Keratinocyte (primary cell): ENCODE measurements at regions not wholly inside any gene's neighbourhood (a gene's known extent, or its start where the extent isn't known, plus 50 kb on each side); places are given as distances from the start of the nearest gene placed in this dataset.

ENCODE experiments used
- DNase-seq: peaks from one replicate; pipeline ENCODE4 v3.0.0-alpha.2; 2011; ENCODE audit warnings: low read depth, missing footprints, low spot score
- FAIRE-seq: peaks from 2 replicates; lab custom pipeline; 2011; peaks lifted over from hg19 to GRCh38; lab: Jason Lieb, UNC
- H2AFZ ChIP-seq: 2 replicates; pipeline ENCODE4 v1.6.0; 2012; ENCODE audit warnings: low read length, control low read depth, inconsistent platforms; ENCODE audit not compliant: control insufficient read depth
- H3K27ac ChIP-seq: 2 replicates; pipeline ENCODE4 v1.5.1; 2011; ENCODE audit warnings: low read length; ENCODE audit not compliant: control insufficient read depth, insufficient read depth
- H3K27me3 ChIP-seq: 3 replicates; pipeline ENCODE4 v1.6.0; 2011; ENCODE audit warnings: low read length; ENCODE audit not compliant: control insufficient read depth, insufficient read depth; ENCODE audit errors: extremely low read depth
- H3K36me3 ChIP-seq, 2 experiments: 2 replicates in 1 of 2; 3 replicates in 1 of 2; pipeline ENCODE4 v1.5.1; 2011; ENCODE audit warnings: low read length in 2 of 2, mild to moderate bottlenecking in 1 of 2; ENCODE audit not compliant: control insufficient read depth in 2 of 2, insufficient read depth in 2 of 2; ENCODE audit errors: extremely low read depth in 1 of 2
- H3K4me1 ChIP-seq: 3 replicates; pipeline ENCODE4 v1.5.1; 2011; ENCODE audit warnings: low read length; ENCODE audit not compliant: control insufficient read depth, insufficient read depth; ENCODE audit errors: extremely low read depth
- H3K4me2 ChIP-seq: 3 replicates; pipeline ENCODE4 v1.6.0; 2011; ENCODE audit warnings: low read depth, low read length; ENCODE audit not compliant: control insufficient read depth, insufficient read depth; ENCODE audit errors: extremely low read depth
- H3K4me3 ChIP-seq, 3 experiments: fragments of 200-600 bp in 1 of 3; sonication (generic) in 1 of 3; 2 replicates in 2 of 3; 3 replicates in 1 of 3; pipeline ENCODE4 v1.5.1; 2011 to 2016; ENCODE audit warnings: low read length in 3 of 3, mild to moderate bottlenecking in 3 of 3, control low read depth in 2 of 3, inconsistent platforms in 1 of 3, low read depth in 1 of 3, mixed read lengths in 1 of 3, mixed run types in 1 of 3, moderate library complexity in 1 of 3; ENCODE audit not compliant: control insufficient read depth in 2 of 3, insufficient read depth in 2 of 3; ENCODE audit errors: extremely low read depth in 1 of 3
- H3K79me2 ChIP-seq: 2 replicates; pipeline ENCODE4 v1.6.0; 2012; ENCODE audit warnings: low read length; ENCODE audit not compliant: control insufficient read depth, insufficient read depth
- H3K9ac ChIP-seq: 3 replicates; pipeline ENCODE4 v1.6.0; 2011; ENCODE audit warnings: low read length; ENCODE audit not compliant: control insufficient read depth, insufficient read depth; ENCODE audit errors: extremely low read depth
- H3K9me1 ChIP-seq: 3 replicates; pipeline ENCODE4 v1.6.0; 2011; ENCODE audit warnings: low read length; ENCODE audit not compliant: control insufficient read depth, insufficient read depth; ENCODE audit errors: extremely low read depth
- H3K9me3 ChIP-seq: 2 replicates; pipeline ENCODE4 v1.5.1; 2012; ENCODE audit warnings: low read depth, low read length; ENCODE audit not compliant: control insufficient read depth
- H4K20me1 ChIP-seq: 3 replicates; pipeline ENCODE4 v1.6.0; 2011; ENCODE audit warnings: low read length; ENCODE audit not compliant: control insufficient read depth, insufficient read depth; ENCODE audit errors: extremely low read depth
- CTCF ChIP-seq, 3 experiments: IDR thresholded peaks in 1 of 3; conservative IDR thresholded peaks in 1 of 3; optimal IDR thresholded peaks in 1 of 3; 2 replicates in 2 of 3; 3 replicates in 1 of 3; pipeline versions ENCODE3 to v1.5.1; 2011; ENCODE audit warnings: low read length in 3 of 3, mild to moderate bottlenecking in 3 of 3, moderate library complexity in 2 of 3, control low read depth in 1 of 3, inconsistent platforms in 1 of 3; ENCODE audit not compliant: insufficient read depth in 2 of 3; ENCODE audit errors: extremely low read depth in 1 of 3
- EZH2 ChIP-seq: IDR thresholded peaks from one replicate; pipeline ENCODE4 v1.6.1; 2012; ENCODE audit warnings: inconsistent platforms, mild to moderate bottlenecking, low read length, moderate library complexity
- dilution Hi-C: fragments of 300-500 bp; cut with MboI; formaldehyde crosslinking; loops from one replicate; pipeline ENCODE4 v1.7.0; 2020; ENCODE audit warnings: low sequenced_read_pairs; ENCODE audit not compliant: extremely low pct_ligation_motif_present

- no peak overlapping the region for H3K4me3 ChIP-seq
- DNase-seq, result no peak
- TF ChIP-seq CTCF (optimal IDR thresholded peaks at IDR 0.05 in 1 of 3, IDR thresholded peaks at IDR 0.05 in 1 of 3, conservative IDR thresholded peaks at IDR 0.05 in 1 of 3; ENCODE audit: extremely low read depth in 1 of 3, insufficient read depth in 2 of 3, low read length in 3 of 3) (no peak), EZH2 (no peak)
- H3K79me2 ChIP-seq, result no peaks in the 10 kb centered on the region
- no peak overlapping the region for H2AFZ ChIP-seq
- peaks cover 26% of the 10 kb centered on the region for H3K4me1 ChIP-seq
- H3K9ac ChIP-seq, result no peak overlapping the region
- no peaks in the 10 kb centered on the region for H3K9me3 ChIP-seq
- H3K36me3 ChIP-seq, result no peaks in the 10 kb centered on the region
- FAIRE-seq, result no peak
- dilution Hi-C loops, result no loop called here
- no peaks in the 10 kb centered on the region for H4K20me1 ChIP-seq
- no peak overlapping the region for H3K4me2 ChIP-seq
- no peak overlapping the region for H3K27ac ChIP-seq
- no peaks in the 10 kb centered on the region for H3K9me1 ChIP-seq
- no peaks in the 10 kb centered on the region for H3K27me3 ChIP-seq
Observed at GRCh38 chr6:137725949-137726348, 141.1 kb upstream of the TNFAIP3 start.

GRCh38 chr6:137726582-137726981 lies 140.5 kb upstream of the TNFAIP3 start:
- no peaks in the 10 kb centered on the region for H3K9me1 ChIP-seq
- H3K27ac ChIP-seq, result no peak overlapping the region
- dilution Hi-C loops, result no loop called here
- DNase-seq, result no peak
- no peak for FAIRE-seq
- no peak overlapping the region for H3K4me3 ChIP-seq
- H2AFZ ChIP-seq, result no peak overlapping the region
- no peak overlapping the region for H3K4me2 ChIP-seq
- H3K4me1 ChIP-seq, result peaks cover 29% of the 10 kb centered on the region
- no peaks in the 10 kb centered on the region for H3K79me2 ChIP-seq
- H4K20me1 ChIP-seq, result no peaks in the 10 kb centered on the region
- H3K27me3 ChIP-seq, result no peaks in the 10 kb centered on the region
- no peaks in the 10 kb centered on the region for H3K9me3 ChIP-seq
- H3K36me3 ChIP-seq, result no peaks in the 10 kb centered on the region
- TF ChIP-seq EZH2 (no peak), CTCF (optimal IDR thresholded peaks at IDR 0.05 in 1 of 3, IDR thresholded peaks at IDR 0.05 in 1 of 3, conservative IDR thresholded peaks at IDR 0.05 in 1 of 3; ENCODE audit: extremely low read depth in 1 of 3, insufficient read depth in 2 of 3, low read length in 3 of 3) (no peak)
- H3K9ac ChIP-seq, result no peak overlapping the region
